ENCODE measurements at regions not wholly inside any gene's neighbourhood (a gene's known extent, or its start where the extent isn't known, plus 50 kb on each side); places are given as distances from the start of the nearest gene placed in this dataset.

- ATAC-seq, result no peak
- Histone ChIP-seq H3K27ac (no peak overlapping the region), H3K4me3 (no peak overlapping the region), H3K9me3 (no peaks in the 10 kb centered on the region), H3K4me1 (no peaks in the 10 kb centered on the region), H3K4me2 (no peak overlapping the region)
- ChIA-PET POLR2A (no interaction called here), CTCF (no interaction called here)
- no peak for TF ChIP-seq CEBPB (IDR thresholded peaks at IDR 0.05)
- TF ChIP-seq FOSL2 (IDR thresholded peaks at IDR 0.05), result no peak
- TF ChIP-seq FOSL2 (CRISPR knock-in tag; IDR thresholded peaks at IDR 0.05), result no peak
- TF ChIP-seq HEYL (CRISPR knock-in tag; IDR thresholded peaks at IDR 0.05), result no peak
- TF ChIP-seq RAD21 (conservative IDR thresholded peaks at IDR 0.05 in 1 of 2, IDR thresholded peaks at IDR 0.05 in 1 of 2), result no peak
- no peak for TF ChIP-seq GATA3 (IDR thresholded peaks at IDR 0.05; ENCODE audit: borderline replicate concordance)
- TF ChIP-seq HDAC2 (IDR thresholded peaks at IDR 0.05), result no peak
- no peak for TF ChIP-seq NFE2L2 (conservative IDR thresholded peaks at IDR 0.05; ENCODE audit: low read length)
- no peak for TF ChIP-seq MYC (IDR thresholded peaks at IDR 0.05; ENCODE audit: borderline replicate concordance, low read length)
- FAIRE-seq, result no peak
- WGBS (ENCODE audit: missing lambda C conversion rate), result 67% methylated on average over 6 of the region's 7 CpGs
- DNase-seq (ENCODE audit: low read depth in 1 of 2, low spot score in 1 of 2), result no peak
Measured at GRCh38 chr13:109933476-109933875, 147.1 kb upstream of the IRS2 start.

DNA sequence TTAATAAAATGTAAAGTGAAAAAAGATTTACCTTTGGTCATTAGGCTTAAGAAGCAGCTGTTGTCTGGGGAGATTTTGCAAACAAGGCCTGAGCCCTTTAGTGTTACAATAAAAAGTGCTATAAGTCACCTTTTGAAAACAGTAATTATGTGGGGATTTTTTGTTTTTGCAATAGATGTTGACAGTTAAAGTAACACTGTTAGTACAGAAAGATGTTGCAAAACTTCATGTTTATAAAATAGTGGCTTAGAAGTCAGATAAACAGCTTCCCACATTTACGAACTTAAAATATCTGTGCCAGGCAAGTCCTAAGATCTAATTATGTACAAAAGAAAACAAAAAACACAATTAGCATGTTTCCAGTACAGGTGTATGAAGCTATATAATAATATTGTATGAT, 138.0 kb upstream of the IRS2 start:
- no peak overlapping the region for H3K27ac ChIP-seq
- FAIRE-seq (no peak), ATAC-seq (no peak), DNase-seq (ENCODE audit: low read depth in 1 of 2, low spot score in 1 of 2) (no peak)
- peaks cover 7% of the 10 kb centered on the region; the same call in 1 of the 3 replicates for H3K9me3 ChIP-seq
- H3K4me1 ChIP-seq, result no peaks in the 10 kb centered on the region
- no peak overlapping the region for H3K4me3 ChIP-seq
- WGBS (ENCODE audit: missing lambda C conversion rate), result 91% methylated on average over 1 of the region's 1 CpG
- TF ChIP-seq E2F6 (IDR thresholded peaks at IDR 0.05; ENCODE audit: borderline replicate concordance, low read depth) (no peak), SREBF2 (IDR thresholded peaks at IDR 0.05) (no peak), CBX8 (IDR thresholded peaks at IDR 0.05) (no peak), ESRRA (IDR thresholded peaks at IDR 0.05; ENCODE audit: borderline replicate concordance, low read length) (no peak), POLR2AphosphoS2 (conservative IDR thresholded peaks at IDR 0.05; ENCODE audit: low read length) (no peak), PBX3 (IDR thresholded peaks at IDR 0.05) (no peak), HDAC2 (IDR thresholded peaks at IDR 0.05) (no peak), CHD2 (IDR thresholded peaks at IDR 0.05; ENCODE audit: low read length, partially characterized antibody) (no peak), RNF2 (IDR thresholded peaks at IDR 0.05; ENCODE audit: borderline replicate concordance, low read depth) (no peak), HMGXB4 (CRISPR knock-in tag; IDR thresholded peaks at IDR 0.05; ENCODE audit: borderline replicate concordance) (no peak), EHMT2 (IDR thresholded peaks at IDR 0.05; ENCODE audit: low read depth) (no peak), FOSL2 (IDR thresholded peaks at IDR 0.05) (no peak), FOSL2 (CRISPR knock-in tag; IDR thresholded peaks at IDR 0.05) (no peak)
- TF ChIP-seq, protein P1, sequence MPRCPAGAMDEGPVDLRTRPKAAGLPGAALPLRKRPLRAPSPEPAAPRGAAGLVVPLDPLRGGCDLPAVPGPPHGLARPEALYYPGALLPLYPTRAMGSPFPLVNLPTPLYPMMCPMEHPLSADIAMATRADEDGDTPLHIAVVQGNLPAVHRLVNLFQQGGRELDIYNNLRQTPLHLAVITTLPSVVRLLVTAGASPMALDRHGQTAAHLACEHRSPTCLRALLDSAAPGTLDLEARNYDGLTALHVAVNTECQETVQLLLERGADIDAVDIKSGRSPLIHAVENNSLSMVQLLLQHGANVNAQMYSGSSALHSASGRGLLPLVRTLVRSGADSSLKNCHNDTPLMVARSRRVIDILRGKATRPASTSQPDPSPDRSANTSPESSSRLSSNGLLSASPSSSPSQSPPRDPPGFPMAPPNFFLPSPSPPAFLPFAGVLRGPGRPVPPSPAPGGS (IDR thresholded peaks at IDR 0.05), result no peak
- TF ChIP-seq, protein P2, sequence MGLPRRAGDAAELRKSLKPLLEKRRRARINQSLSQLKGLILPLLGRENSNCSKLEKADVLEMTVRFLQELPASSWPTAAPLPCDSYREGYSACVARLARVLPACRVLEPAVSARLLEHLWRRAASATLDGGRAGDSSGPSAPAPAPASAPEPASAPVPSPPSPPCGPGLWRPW (IDR thresholded peaks at IDR 0.05), result no peak
- H3K4me2 ChIP-seq, result no peak overlapping the region
- ChIA-PET CTCF (no interaction called here), POLR2A (no interaction called here)

All from A549 (cell line).